ENCODE measurements at regions not wholly inside any gene's neighbourhood (a gene's known extent, or its start where the extent isn't known, plus 50 kb on each side); places are given as distances from the start of the nearest gene placed in this dataset.
"Not testable (repeated sequence)": the region's sequence is repeated elsewhere in the genome, so short reads cannot be mapped to it uniquely, and the experiment has no call there.

DNA sequence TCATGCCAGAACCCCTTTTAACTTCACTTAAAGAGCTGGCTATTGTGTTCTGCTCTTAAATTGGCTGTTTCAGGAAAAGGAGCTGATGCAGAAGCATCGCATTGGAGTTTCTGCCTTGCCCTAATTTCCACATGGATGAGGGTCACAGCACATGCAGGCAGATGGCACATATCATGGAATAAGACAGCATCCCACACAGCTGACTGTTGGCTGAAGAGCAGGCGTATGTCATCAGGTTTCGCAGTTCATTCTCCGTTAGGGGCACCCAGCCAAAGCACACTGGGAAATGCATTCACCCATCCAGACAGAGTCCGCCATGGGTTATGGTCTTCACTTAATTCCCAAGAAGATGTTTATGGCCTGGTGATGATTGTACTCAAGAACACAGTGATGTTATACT, 572.5 kb downstream of the LIG4 start:
- no peak for DNase-seq

DNA sequence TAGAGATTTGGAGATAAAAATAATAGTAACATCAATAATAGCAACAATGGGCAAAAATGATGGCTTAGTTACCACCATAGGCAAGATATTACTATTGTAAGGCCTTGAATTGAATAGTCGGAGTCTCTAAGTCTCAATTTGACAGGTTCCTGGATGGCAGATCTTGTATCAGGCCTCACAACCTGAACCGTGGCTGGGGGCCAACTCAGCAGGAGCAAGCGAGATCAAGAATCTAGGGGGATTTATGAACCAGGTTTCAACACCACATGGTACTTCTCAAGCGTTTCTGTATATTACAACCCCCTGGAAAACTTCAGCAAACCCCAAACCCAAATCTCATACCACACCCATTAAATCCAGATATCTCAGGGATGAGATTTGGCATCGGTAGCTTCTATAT, 573.8 kb downstream of the LIG4 start:
- no peak for DNase-seq

DNA sequence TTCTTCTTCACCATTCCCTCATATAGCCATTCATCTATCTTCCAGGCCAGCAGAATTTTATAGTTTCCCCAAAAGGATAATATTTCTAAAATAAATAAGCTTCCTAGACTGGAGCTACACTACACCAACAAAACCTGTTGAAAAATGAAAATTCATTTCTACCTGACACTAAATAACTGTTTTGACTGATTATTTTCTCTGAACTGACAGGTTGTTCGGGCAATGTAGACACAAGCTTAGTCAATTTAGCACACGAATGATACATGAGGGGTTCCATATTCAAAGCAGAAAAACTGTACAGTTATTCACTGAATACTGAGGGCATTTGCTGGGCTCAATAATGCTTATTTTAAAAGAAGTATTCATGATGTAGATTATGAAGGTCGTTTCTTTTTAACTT, 589.7 kb downstream of the LIG4 start:
- DNase-seq, result no peak

DNA sequence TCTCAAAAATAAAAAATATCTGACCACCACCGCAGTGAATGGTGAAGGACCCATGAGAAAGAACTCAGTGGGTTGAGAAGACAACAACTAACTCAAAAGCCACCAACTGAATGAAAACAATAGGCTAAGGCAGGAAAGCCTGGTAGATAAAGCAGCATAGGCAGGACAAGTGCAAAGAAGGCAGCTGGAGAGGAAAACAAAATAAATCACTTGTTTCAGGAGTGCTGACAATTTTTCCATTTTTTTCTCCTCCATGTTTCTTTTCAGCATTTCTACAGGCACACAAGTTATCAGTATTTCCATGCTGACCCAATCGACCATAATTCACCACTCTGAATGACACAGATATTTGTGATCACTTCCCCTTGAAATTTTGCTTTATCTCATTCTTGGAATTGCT, 597.8 kb downstream of the LIG4 start:
- DNase-seq, result peak; percentile 0

DNA sequence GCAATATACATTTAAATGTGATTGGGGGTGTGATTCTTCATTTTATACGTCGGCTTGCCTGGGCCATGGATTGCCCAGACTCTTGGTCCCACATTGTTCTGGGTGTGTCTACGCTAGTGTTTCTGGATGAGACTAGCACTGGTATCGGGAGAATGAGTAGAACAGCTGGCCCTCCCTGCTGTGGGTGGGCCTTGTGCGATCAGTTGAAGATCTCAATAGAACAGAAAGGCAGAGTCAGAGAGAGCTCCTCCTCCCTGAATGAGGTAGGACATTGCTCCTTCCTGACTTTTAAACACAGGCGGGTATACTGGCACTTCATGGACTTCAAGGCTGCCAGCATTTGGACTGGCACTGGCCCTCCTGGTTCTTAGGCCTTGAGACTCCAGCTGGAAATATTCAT, 603.0 kb downstream of the LIG4 start:
- DNase-seq, result no peak

DNA sequence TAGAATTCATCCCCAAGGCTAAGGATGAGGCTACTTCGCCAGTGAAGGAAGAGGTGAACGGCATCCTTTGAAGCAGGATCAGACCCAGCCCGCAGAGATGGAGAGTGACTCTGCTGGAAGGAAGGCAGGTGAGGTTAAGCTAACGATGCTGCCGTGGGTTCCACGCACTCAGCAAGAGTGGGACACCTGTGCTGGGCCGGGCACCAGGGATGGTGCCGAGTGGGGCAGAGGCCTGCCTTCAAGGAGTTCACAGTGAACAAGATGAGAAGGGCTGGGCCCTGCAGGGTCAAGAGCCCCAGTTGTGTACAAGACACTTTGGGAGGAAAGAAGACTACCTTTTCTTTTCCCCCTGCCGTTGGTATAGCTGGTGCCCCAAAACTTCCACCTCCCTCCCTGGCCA, 606.6 kb downstream of the LIG4 start:
- no peak for DNase-seq

DNA sequence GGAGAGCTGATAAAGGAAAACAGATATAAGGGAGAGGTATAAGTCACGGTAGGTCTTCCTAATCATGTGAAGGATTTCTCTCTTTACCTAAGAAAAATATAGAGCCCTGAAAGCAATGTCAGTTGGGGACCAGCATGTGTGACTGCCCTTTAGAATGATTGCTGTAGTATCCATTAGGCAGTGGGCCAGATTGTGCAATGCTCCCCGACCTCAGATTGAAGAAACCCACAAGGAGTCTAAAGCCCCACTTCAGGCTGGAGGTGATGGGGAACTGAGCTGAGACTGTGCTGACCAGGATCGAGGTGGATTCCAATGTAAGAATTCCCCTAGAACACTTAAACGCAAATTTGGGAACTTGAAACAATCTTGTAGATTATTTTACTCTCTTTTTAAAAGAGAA, 614.4 kb downstream of the LIG4 start:
- DNase-seq, result no peak

DNA sequence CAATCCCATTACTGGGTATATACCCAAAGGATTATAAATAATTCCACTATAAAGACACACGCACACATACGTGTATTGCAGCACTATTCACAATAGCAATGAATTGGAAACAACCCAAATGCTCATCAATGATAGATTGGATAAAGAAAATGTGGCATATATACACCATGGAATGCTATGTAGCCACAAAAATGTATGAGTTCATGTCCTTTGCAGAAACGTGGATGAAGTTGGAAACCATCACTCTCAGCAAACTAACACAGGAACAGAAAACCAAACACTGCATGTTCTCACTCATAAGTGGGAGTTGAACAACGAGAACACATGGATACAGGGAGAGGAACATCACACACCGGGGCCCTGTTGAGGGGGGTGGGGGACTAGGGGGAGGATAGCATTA, 619.0 kb downstream of the LIG4 start:
- not testable (repeated sequence) for DNase-seq

DNA sequence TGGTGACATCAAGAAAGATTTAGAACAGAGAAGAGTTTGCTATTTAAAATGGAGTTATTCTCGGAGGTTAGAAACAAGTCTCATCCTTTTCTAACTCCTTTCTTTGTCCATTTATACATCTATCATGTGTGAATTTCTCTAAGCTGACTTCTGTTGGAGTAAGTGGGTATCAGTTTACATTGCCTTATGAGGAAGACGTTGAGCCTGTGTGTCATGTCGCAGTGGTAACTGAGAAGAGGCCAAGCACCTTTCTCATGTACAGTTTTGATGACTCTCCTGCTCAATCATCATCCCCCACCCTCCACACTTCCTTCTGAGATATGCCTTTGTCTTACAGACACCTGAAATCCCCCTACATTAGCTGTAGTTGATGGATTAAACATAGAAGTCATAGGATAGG, 624.8 kb downstream of the LIG4 start:
- no peak for DNase-seq

DNA sequence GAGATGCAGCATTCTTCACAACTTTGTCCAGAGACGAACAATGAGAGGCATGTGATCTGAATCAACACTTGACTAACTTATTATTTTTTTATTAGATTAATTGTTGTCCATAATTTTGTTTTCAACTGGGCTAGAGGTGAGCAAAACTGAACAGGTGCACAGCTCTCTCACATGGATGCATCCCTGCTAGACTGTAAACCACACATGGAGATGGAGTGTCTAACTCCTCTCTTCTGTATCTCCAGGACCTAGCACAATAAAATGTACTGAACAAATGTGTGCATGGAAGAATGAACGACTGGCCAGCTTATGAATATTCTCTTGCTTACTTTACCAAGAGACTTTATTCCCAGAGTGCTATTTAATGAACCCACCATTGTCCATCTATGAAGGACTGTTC, 627.7 kb downstream of the LIG4 start:
- DNase-seq, result no peak

DNA sequence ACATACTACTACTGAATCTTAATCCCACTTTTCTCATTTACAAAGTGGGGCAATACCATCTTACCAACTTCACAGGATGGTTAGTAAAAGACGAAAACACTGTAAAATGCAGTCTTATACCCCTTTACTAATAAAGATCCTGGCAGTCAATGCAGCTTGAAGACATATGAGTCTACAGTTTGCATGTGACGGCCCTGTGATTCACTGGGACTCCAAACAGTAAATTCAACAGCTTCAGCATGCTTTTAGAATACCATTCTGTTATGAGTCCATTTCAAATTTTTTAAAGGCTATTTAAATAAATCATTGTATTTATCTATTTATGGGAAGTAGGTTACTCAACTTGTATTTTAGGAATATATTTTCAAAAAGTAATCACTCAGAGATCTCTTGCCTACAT, 629.1 kb downstream of the LIG4 start:
- DNase-seq, result no peak

DNA sequence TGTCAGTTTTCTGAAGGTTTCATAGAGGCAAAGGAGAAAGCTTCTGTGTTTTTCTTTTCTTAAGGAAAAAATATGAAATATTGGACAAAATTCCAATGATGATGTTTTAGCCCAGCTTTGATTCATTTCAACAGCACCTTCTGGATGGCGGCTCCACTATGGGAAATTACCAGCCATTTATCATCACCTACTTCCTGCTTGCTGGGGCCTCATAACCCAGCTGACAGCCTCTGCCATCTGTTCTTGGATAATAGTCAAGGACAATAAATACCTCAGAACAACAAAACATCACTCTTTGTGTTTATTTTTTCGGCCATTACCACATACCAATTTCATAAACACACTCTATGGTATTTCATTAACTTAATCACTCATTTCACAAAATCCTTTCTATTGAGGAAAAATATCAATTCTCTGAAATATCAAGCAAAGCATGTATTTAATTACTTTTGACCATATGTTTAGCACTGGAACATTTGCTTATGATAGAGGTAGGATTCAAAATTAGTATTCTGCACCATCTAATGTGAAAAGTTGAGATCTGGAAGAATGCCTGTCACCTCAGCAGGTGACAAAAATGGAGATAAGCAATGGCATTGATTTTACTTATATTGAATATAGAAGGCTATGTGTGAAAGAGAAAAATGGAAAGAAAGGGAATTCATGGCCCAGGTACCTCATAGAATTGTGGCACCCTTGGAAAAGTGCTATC, 629.7 kb downstream of the LIG4 start:
- peak; percentile 58 for DNase-seq

DNA sequence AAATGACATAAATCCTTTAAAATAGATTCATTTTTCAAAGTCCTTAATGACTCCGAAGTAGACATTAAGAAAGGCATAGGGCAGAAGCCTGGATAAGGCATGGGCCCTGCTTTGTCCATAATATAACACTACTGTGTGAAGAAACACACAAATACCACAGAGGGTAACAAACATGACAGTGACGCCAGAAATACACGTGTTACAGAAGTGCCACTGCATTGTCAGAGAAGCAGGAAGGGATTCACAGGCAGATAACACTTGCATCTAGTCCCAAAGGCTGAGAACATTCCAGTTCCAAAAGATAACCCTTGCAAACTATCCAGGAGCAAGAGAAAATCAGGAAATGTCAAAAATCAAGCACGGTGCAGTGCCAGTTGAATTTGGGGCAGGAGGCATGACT, 633.2 kb downstream of the LIG4 start:
- no peak for DNase-seq

DNA sequence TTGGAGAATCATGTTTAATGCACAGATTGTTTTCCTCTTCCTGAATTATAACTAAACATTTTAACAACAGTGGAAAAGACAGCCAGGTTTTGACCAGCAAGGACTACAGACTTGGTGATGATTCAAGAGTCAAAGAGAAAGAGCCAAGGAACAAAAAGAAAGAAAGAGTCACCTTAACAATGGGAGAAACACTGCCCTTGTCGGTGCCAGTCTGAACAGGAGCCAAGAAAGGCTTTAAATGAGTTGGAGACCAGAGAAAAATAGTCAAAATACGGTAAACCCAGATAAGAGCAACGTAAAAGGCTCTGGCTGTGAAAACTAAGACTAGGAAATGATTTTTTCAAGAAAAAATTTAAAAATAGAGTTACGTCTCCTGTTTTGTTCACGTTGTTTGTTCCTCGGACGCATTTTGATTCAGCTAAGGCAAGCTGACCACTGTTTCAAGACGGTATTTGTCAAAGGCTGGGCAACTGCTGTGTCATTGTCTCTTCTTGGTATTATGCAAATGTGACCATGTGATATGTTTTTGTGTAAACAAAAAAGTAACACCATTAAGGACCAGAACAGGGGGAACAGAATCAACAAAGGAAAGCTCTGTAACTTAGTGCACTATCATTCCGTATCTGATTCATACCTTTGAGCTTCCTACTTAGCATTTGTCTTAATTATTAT, 634.5 kb downstream of the LIG4 start:
- no peak for DNase-seq

DNA sequence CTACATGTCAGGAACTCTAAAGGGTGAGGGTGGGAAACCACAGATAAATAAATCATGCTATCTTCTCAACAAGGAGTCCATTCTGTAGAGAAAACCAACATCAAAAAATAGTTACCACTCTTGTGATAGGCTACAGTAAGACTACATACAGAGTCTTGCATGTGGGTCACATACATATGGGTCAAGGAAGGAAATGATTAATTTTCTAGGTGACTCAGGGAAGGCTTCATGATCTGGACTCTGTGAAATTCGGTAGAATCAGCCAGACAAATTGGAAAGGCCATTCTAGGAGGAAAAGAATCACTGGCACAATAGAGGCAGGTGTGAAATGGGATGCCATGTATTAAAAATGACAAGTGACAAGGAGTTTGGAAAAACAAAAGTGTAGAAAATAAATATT, 638.9 kb downstream of the LIG4 start:
- peak; percentile 61 for DNase-seq

DNA sequence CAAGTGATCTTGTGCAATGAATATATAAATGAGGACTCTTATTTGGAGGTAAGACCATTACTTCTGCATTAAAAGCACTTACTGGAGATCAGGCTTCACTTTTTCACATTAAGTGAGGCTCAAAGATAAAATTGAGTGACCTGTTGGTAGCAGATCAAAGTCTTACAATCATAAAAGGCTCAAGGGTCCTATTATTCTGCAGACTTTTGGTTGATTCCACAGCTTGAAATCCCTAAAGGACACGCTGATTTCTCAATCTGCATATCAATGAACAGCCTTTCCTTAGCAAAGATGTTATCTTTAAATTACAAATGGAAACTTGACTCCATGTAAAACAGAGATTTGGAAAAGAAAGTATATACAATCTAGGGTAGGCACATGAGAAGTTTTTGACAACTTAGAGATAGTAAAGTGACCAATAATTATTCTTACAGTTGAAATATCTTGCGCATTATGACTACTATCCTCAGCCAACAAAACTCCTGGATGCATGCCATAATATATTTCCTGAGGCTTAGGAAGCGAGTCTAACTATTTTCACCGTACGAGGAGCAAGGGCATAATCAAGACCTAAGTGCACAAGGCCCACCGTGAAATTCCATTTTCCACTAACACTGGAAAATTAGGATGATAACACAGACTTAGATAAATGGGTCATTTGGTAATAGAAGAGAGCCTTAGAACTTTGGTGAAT, 640.7 kb downstream of the LIG4 start:
- peak; percentile 52 for DNase-seq

DNA sequence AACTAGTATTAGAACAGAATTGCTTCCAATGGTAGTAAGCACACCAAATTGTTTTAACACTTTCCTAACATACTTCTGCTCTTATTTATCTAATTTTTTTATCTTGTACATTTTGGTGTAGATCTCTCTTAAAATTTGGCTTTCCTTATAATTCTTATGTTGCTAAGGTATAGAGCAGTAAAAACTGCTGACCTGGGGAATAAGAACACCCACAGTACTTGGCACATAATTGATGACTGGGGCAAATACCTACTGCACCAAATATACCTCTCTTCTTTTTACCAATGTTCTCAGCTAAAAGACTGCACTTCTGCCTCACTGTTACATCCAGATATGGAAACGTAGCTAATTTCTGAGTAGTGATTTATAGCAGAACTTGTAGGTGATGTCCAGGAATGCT, 642.2 kb downstream of the LIG4 start:
- no peak for DNase-seq

DNA sequence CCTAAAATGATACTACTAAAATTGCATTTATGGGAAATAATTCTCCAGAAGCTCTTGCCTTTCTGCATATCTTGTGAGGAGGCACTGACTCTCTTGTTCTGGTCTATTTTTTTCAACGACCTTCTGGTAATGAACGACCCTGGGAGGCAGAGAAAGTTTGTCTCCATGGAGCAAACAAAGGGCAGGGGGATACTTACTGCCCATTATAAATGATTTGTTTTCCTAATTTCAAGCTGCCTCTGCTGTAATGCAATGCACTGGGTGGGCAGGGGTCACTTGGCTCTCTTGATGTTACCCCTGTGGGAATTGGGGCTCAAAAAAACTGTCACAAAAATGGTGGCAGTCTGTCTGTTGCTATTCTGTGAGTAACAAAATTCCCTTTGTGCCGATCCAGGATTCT, 643.2 kb downstream of the LIG4 start:
- DNase-seq, result no peak

DNA sequence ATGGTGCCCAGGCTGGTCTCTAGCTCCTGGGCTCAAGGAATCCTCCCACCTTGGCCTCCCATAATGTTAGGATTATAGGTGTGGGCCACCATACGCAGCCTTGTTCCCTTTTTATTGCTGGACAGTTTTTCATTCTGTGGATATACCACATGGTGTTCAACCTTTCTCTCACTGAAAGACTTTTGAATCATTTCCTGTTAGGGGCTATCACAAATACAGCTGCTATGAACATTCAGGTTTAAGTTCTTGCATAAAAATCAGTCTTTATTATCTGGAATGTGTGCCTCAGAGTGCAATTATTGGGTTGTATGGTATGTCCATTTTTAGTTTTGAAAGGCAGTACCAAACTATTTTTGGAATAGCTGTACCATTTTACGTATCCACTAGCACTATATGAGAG, 647.2 kb downstream of the LIG4 start:
- DNase-seq, result peak; percentile 46

DNA sequence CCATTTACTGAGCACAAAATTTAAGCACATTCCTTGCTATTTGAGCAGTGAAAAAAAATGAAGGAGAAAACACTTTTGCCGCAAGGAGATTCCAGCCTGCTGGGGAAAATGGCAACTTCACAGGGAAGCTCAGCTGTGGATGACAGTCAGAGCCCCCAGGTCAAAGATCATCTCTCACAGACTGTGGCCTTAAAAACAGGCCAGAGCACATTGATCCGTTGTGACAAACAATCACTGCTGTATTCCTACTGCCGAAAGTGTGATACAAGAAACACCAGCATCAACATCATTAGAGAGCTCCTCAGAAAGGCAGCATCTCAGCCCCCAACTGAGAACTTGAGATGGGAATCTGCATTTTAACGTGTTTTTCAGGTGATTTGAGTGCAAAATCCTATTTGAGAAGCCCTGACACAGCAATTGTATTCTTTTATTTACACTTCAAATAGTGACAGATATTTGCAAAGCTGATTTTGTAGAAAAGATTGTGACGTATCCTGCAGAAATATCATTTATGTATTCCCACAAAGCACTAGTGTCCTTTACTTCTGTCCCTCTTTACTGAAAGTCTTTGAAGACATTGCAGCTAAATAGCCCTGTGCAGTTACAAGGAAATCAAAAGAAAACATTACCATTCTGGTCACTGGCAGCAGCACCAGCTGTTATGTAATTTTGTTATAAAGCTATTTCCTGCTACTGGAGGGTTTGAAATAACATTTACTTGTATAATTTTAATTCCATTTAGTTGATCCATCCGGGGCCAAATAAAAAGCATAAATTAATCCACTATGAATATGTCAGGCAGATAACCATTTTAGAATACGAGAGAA, 652.0 kb downstream of the LIG4 start:
- peak; percentile 19 for DNase-seq

DNA sequence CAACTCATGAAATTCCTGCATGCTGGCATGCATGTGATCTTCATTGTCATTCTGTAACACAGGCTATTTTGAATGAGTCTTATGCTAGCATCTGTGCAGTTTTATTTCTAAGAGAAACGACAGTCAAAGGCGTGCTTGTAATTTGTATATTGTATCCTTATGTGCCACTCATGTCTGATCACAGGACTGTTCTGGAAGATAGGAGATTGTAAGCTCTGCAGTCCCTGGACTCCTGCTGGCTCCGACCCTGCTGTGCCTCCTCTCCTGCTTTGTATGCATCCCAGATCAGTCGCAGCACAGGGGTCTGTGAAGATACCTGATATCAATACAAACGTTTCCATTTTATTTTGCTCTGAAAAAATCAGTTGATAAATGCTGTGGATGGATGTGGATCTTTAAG, 653.1 kb downstream of the LIG4 start:
- DNase-seq, result no peak

DNA sequence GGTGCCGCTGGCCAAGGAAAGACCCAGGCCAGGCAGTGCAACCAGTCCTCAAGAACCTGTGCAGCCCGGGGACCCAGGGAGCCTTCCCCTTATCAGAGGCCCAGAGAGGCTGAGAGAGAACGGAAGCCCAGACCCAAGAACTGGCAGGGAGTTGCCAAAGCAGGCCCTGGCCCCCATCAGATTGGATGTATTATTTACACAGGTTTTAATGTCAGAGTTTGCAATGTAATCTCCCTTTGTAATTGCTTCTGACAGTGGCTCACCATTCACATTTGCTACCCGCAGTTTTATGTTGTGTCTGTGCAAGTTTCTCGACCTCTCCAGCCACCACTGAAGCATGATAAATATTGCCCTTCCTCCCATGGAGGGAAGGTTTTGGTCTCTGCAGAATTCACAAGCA, 660.9 kb downstream of the LIG4 start:
- DNase-seq, result no peak

DNA sequence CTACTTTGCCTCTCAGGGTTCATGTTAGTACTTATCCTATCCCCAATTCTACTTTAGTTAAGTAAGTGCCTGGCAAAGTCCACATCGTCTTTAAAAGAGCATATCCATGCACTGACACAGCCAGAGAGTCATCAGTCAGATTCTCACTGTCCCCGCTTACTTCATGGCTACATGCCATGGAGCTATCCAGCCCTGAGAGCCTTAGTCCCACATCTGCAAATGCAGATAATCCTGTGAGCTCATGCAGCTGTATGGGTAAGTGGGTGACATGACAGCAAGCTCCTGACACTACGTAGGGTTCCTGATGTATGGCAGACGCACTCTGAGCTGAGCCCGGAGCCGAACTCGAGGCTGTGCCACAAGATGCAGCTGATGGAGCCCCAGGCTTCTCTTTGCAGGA, 661.5 kb downstream of the LIG4 start:
- DNase-seq, result no peak
